ENCODE measurements at regions not wholly inside any gene's neighbourhood (a gene's known extent, or its start where the extent isn't known, plus 50 kb on each side); places are given as distances from the start of the nearest gene placed in this dataset.

DNA sequence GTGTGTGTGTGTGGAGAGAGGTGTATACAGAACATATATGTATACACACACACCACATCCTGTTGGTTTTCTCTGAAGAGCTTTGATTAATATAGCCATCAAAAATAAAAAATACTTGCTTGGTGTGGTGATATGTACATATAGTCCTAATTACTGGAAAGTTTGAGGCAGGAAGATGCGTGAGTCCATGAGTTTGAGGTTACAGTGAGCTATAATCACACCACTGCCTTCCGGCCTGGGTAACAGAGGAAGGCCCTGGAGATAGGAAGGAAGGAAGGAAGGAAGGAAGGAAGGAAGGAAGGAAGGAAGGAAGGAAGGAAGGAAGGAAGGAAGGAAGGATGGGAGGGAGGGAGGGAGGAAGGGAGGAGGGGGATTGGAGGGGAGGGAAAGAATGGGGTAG lies 360.4 kb upstream of the CPEB2 start:
- in situ Hi-C loops (cut with MboI; ENCODE audit: low sequenced_read_pairs, unreplicated experiment), result no loop called here
- no peak for DNase-seq (ENCODE audit: low spot score)
- TF ChIP-seq, protein P1, sequence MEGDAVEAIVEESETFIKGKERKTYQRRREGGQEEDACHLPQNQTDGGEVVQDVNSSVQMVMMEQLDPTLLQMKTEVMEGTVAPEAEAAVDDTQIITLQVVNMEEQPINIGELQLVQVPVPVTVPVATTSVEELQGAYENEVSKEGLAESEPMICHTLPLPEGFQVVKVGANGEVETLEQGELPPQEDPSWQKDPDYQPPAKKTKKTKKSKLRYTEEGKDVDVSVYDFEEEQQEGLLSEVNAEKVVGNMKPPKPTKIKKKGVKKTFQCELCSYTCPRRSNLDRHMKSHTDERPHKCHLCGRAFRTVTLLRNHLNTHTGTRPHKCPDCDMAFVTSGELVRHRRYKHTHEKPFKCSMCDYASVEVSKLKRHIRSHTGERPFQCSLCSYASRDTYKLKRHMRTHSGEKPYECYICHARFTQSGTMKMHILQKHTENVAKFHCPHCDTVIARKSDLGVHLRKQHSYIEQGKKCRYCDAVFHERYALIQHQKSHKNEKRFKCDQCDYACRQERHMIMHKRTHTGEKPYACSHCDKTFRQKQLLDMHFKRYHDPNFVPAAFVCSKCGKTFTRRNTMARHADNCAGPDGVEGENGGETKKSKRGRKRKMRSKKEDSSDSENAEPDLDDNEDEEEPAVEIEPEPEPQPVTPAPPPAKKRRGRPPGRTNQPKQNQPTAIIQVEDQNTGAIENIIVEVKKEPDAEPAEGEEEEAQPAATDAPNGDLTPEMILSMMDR (IDR thresholded peaks at IDR 0.05; ENCODE audit: borderline replicate concordance, control extremely low read depth, extremely low read depth, insufficient read depth, missing control alignments), result no peak

DNA sequence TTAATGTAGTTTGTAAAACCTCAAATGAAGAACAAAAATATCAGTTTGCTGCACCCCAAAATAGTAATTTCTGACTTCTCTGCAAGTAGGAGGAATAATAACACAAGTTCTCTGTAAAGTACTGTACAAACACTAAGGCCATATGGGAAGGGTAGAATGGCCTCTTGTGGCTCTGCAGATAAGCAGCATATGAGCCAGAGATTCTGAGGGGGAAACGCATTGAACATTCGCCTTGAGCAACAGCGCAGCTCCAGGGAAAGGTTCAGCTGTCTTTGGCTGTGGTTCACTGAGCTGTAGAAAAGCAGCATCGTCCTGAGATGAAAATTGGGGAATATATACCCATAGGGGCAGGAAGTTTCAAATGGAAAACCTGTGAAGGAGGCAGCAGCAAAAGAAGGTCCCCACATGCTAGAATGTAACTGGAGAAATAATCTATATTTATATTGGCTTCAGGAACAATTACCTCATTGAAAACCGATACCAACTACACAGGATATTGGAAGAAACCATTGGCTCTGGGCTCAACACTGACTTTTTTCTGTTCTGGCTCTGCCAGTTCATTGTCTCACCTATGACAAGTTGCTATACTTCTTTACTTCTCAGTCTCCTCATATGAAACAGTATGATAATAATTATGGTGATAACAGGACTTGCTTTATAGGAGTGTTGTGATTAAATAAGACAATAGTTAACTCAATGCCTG lies 357.6 kb upstream of the CPEB2 start:
- in situ Hi-C loops (cut with MboI; ENCODE audit: low sequenced_read_pairs, unreplicated experiment), result no loop called here
- no peak for DNase-seq (ENCODE audit: low spot score)
- TF ChIP-seq, protein P1 (IDR thresholded peaks at IDR 0.05; ENCODE audit: borderline replicate concordance, control extremely low read depth, extremely low read depth, insufficient read depth, missing control alignments), result no peak

DNA sequence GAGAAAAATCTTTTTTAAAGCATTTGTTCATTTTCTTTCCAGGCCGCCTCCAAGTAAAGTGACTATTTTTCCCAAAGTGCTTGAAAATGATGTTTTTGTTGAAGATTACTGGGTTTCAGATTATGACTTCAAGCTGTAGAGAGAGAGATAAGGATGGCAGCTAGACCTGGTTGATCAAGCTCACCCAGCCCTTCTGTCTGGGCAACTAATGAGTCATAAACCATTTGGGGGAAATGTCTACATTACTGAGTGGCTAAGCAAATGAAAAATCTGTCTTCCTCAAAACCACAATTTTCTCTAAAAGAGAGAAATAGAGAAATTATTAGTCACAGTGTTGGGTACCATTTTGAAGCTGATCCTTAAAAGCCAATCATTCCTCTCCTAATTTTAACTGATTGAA lies 355.4 kb upstream of the CPEB2 start:
- TF ChIP-seq, protein P1 (IDR thresholded peaks at IDR 0.05; ENCODE audit: borderline replicate concordance, control extremely low read depth, extremely low read depth, insufficient read depth, missing control alignments), result no peak
- in situ Hi-C loops (cut with MboI; ENCODE audit: low sequenced_read_pairs, unreplicated experiment), result no loop called here
- no peak for DNase-seq (ENCODE audit: low spot score)

DNA sequence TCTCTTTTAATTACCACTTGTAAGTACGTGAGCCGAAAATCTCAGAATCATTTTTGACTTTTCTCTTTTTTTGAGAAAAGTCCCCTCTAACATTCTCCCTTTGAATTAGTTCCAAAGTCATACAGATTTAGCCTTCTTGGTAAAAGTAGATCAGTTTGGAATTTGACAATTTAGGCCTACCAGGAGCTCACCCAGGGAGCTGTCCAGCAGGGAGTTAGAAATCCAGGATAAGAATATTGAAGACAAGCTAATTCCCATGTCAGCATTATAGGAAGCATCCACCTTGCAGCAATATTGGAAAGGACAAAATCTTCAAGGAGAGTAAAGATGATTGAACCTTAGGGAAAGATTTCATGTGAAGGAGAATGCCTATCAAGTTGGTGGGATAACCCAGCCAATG lies 352.2 kb upstream of the CPEB2 start:
- TF ChIP-seq, protein P1 (IDR thresholded peaks at IDR 0.05; ENCODE audit: borderline replicate concordance, control extremely low read depth, extremely low read depth, insufficient read depth, missing control alignments), result no peak
- no peak for DNase-seq (ENCODE audit: low spot score)
- in situ Hi-C loops (cut with MboI; ENCODE audit: low sequenced_read_pairs, unreplicated experiment), result no loop called here

DNA sequence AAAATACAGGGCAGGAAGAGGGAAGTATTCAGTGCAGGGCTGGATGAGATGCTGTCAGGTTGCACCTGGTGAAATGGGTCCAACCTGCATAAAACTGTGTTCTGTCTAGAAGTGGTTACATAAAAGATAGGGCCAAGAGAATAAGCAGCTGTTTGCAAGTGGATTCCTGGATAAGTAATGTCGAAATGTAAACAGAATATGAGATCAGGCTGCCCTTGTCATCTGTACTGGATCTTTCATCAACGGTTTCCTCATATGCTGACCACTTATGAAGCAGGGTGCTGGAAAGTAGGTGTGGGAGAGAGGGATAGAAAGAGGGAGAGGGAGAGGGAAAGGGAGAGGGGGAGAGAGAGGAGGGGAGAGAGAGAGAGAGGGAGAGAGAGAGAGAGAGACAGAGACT lies 349.8 kb upstream of the CPEB2 start:
- no peak for DNase-seq (ENCODE audit: low spot score)

GRCh38 chr4:14653338-14653737 lies 348.9 kb upstream of the CPEB2 start:
- TF ChIP-seq, protein P1 (IDR thresholded peaks at IDR 0.05; ENCODE audit: borderline replicate concordance, control extremely low read depth, extremely low read depth, insufficient read depth, missing control alignments), result no peak
- in situ Hi-C loops (cut with MboI; ENCODE audit: low sequenced_read_pairs, unreplicated experiment), result no loop called here
- DNase-seq (ENCODE audit: low spot score), result no peak

More for the DNA sequence above, 349.8 kb upstream of the CPEB2 start:
- in situ Hi-C loops (cut with MboI; ENCODE audit: low sequenced_read_pairs, unreplicated experiment), result no loop called here
- TF ChIP-seq, protein P1 (IDR thresholded peaks at IDR 0.05; ENCODE audit: borderline replicate concordance, control extremely low read depth, extremely low read depth, insufficient read depth, missing control alignments), result no peak
